ENCODE measurements at regions not wholly inside any gene's neighbourhood (a gene's known extent, or its start where the extent isn't known, plus 50 kb on each side); places are given as distances from the start of the nearest gene placed in this dataset.

- TF ChIP-seq ZBTB40 (IDR thresholded peaks at IDR 0.05) (no peak), ZBTB40 (CRISPR knock-in tag; IDR thresholded peaks at IDR 0.05) (no peak), CREB5 (CRISPR knock-in tag; IDR thresholded peaks at IDR 0.05) (no peak), ZNF76 (CRISPR knock-in tag; IDR thresholded peaks at IDR 0.05; ENCODE audit: borderline replicate concordance) (no peak), OTX1 (CRISPR knock-in tag; IDR thresholded peaks at IDR 0.05) (no peak), SNAPC5 (CRISPR knock-in tag; IDR thresholded peaks at IDR 0.05) (no peak)
These were observed 139.2 kb upstream of the HS3ST2 start (continued) for GRCh38 chr16:22674832-22675191.

Data from K562 (cell line).